PC-9 (cell line): ENCODE measurements at regions not wholly inside any gene's neighbourhood (a gene's known extent, or its start where the extent isn't known, plus 50 kb on each side); places are given as distances from the start of the nearest gene placed in this dataset.

Source experiments
- BruUV-seq: library from RNA; stranded (reverse); fragments of 400-500 nt; replicated peaks from 2 replicates; lab custom pipeline; 2021; lab: Mats Ljungman, UMichigan
- CTCF ChIA-PET: fragments of 300-600 bp; sonication (Branson Sonifier 250); formaldehyde crosslinking; loops from one replicate; lab custom pipeline; 2022; ENCODE audit warnings: antibody characterized with exemption; lab: Charles Lee
- POLR2A ChIA-PET: fragments of 300-600 bp; sonication (Branson Sonifier 250); formaldehyde crosslinking; loops from one replicate; lab custom pipeline; 2022; ENCODE audit warnings: antibody characterized with exemption; ENCODE audit not compliant: unreplicated experiment; lab: Charles Lee
- DNase-seq, 2 experiments: peaks; one replicate each; pipeline versions ENCODE4 v3.0.0 to v3.0.0-alpha.2; 2015 to 2022; ENCODE audit warnings: mixed read lengths in 1 of 2
- H2AFZ ChIP-seq: fragments of 200-600 bp; sonication (generic); 2 replicates; pipeline ENCODE4 v1.8.1; 2017; ENCODE audit warnings: antibody characterized with exemption
- H3F3A ChIP-seq: fragments of 200-600 bp; sonication (generic); 2 replicates; pipeline ENCODE4 v1.8.1; 2017; ENCODE audit warnings: antibody characterized with exemption, mild to moderate bottlenecking, low read depth; ENCODE audit not compliant: insufficient read depth
- H3K27ac ChIP-seq: fragments of 200-600 bp; sonication (generic); 2 replicates; pipeline ENCODE4 v1.6.1; 2016; ENCODE audit warnings: mixed run types
- H3K27me3 ChIP-seq: fragments of 200-600 bp; sonication (generic); 2 replicates; pipeline ENCODE4 v1.6.1; 2016; ENCODE audit warnings: low read depth, mixed run types; ENCODE audit not compliant: insufficient read depth
- H3K36me3 ChIP-seq: fragments of 200-600 bp; sonication (generic); 2 replicates; pipeline ENCODE4 v1.6.1; 2016; ENCODE audit warnings: low read depth, mixed run types
- H3K4me1 ChIP-seq: fragments of 200-600 bp; sonication (generic); replicated peaks from 2 replicates; pipeline ENCODE4 v1.6.1; 2016; ENCODE audit warnings: mixed run types; ENCODE audit not compliant: insufficient read depth
- H3K4me2 ChIP-seq: fragments of 200-600 bp; sonication (generic); 2 replicates; pipeline ENCODE4 v1.6.1; 2017; ENCODE audit warnings: mixed run types
- H3K4me3 ChIP-seq: fragments of 200-600 bp; sonication (generic); 2 replicates; pipeline ENCODE4 v1.6.1; 2016; ENCODE audit warnings: mixed run types
- H3K79me2 ChIP-seq: fragments of 200-600 bp; sonication (generic); 2 replicates; pipeline ENCODE4 v1.6.1; 2017; ENCODE audit warnings: low read depth, mixed run types
- H3K9me2 ChIP-seq: fragments of 200-600 bp; sonication (generic); 2 replicates; pipeline ENCODE4 v1.8.1; 2017; ENCODE audit warnings: mild to moderate bottlenecking; ENCODE audit not compliant: insufficient read depth
- H3K9me3 ChIP-seq: fragments of 200-600 bp; sonication (generic); 2 replicates; pipeline ENCODE4 v1.8.1; 2016; ENCODE audit warnings: low read depth; ENCODE audit not compliant: insufficient read depth
- H4K20me1 ChIP-seq: fragments of 200-600 bp; sonication (generic); 2 replicates; pipeline ENCODE4 v1.8.1; 2017; ENCODE audit not compliant: insufficient read depth
- EZH2 ChIP-seq: fragments of 200-600 bp; sonication (generic); IDR thresholded peaks from 2 replicates; pipeline ENCODE4 v1.8.0; 2017; ENCODE audit warnings: antibody characterized with exemption, low read depth
- intact Hi-C: fragments of 100-400 bp; cut with micrococcal nuclease; formaldehyde crosslinking; loops from one replicate; pipeline ENCODE4 v1.10.0; 2022; ENCODE audit not compliant: unreplicated experiment
- TF ChIP-seq, protein P1 (sequence below): fragments of 200-600 bp; sonication (generic); conservative IDR thresholded peaks from 2 replicates; pipeline ENCODE4 v1.6.1; 2017; ENCODE audit warnings: mixed run types, antibody characterized with exemption, mild to moderate bottlenecking, moderate library complexity

DNA sequence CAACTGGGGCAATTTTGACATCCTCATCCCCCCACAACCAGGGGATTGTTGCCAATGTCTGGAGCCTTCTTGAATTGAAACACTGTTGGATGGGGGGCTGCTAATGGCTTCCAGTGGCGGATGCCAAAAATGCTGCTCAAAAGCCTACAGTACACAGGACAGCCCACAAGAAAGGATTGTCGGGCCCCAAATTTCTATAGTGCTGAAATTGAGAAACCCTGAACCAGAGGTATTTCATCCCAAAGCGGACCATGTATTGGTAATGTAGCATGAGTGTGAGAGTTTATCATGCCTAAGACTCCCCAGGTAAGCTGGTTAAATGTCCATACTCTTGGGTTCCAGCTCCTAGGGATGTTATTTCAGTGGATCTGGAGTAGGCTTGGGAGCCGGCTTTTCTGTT lies 544.0 kb downstream of the BCL11B start:
- Histone ChIP-seq H3K4me1 (no peaks in the 10 kb centered on the region), H3K4me3 (no peak overlapping the region), H3K27ac (no peak overlapping the region), H3K9me2 (no peaks in the 10 kb centered on the region), H3K4me2 (no peak overlapping the region), H3K27me3 (peaks cover 5% of the 10 kb centered on the region; the same call in 1 of the 2 replicates), H3K79me2 (no peaks in the 10 kb centered on the region), H3F3A (no peaks in the 10 kb centered on the region), H2AFZ (no peak overlapping the region), H4K20me1 (no peaks in the 10 kb centered on the region), H3K9me3 (no peaks in the 10 kb centered on the region), H3K36me3 (no peaks in the 10 kb centered on the region)
- CTCF ChIA-PET = no interaction called here
- intact Hi-C loops = no loop called here
- TF ChIP-seq, protein P1, sequence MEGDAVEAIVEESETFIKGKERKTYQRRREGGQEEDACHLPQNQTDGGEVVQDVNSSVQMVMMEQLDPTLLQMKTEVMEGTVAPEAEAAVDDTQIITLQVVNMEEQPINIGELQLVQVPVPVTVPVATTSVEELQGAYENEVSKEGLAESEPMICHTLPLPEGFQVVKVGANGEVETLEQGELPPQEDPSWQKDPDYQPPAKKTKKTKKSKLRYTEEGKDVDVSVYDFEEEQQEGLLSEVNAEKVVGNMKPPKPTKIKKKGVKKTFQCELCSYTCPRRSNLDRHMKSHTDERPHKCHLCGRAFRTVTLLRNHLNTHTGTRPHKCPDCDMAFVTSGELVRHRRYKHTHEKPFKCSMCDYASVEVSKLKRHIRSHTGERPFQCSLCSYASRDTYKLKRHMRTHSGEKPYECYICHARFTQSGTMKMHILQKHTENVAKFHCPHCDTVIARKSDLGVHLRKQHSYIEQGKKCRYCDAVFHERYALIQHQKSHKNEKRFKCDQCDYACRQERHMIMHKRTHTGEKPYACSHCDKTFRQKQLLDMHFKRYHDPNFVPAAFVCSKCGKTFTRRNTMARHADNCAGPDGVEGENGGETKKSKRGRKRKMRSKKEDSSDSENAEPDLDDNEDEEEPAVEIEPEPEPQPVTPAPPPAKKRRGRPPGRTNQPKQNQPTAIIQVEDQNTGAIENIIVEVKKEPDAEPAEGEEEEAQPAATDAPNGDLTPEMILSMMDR = no peak
- TF ChIP-seq EZH2 = peak; percentile 64; the same call in 1 of the 2 replicates
- BruUV-seq = no TSS peak
- POLR2A ChIA-PET = no interaction called here
- no peak for DNase-seq

DNA sequence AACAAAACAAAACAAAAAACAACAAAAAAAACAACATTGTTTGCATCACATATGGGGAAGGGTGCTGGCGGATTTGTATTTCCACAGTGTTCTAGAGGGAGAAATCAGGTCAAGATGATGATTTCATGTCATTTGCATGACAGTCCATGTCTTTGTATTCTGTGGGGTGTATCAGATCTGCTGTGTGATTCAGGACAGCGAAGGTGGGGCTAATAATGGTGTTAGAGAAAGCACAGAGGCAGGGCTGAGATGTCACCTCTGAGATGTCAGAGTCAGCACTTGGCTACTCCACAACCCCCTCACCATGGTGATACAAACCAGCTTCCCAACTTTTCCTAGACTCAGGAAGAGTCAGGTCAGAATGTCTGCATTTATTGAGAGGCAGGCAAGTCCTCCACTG lies 543.2 kb downstream of the BCL11B start:
- H3K36me3 ChIP-seq = no peaks in the 10 kb centered on the region
- no peaks in the 10 kb centered on the region for H3K9me3 ChIP-seq
- no peaks in the 10 kb centered on the region for H4K20me1 ChIP-seq
- ChIA-PET POLR2A (no interaction called here), CTCF (no interaction called here)
- no peaks in the 10 kb centered on the region for H3K79me2 ChIP-seq
- H2AFZ ChIP-seq = no peak overlapping the region
- no peak overlapping the region for H3K4me3 ChIP-seq
- H3K27ac ChIP-seq = no peak overlapping the region
- no peak for DNase-seq
- H3K9me2 ChIP-seq = no peaks in the 10 kb centered on the region
- H3K4me2 ChIP-seq = no peak overlapping the region
- H3K27me3 ChIP-seq = peaks cover 5% of the 10 kb centered on the region; the same call in 1 of the 2 replicates
- TF ChIP-seq, protein P1 = no peak
- no peak for TF ChIP-seq EZH2
- BruUV-seq = no TSS peak
- intact Hi-C loops = no loop called here
- H3F3A ChIP-seq = no peaks in the 10 kb centered on the region
- H3K4me1 ChIP-seq = no peaks in the 10 kb centered on the region

DNA sequence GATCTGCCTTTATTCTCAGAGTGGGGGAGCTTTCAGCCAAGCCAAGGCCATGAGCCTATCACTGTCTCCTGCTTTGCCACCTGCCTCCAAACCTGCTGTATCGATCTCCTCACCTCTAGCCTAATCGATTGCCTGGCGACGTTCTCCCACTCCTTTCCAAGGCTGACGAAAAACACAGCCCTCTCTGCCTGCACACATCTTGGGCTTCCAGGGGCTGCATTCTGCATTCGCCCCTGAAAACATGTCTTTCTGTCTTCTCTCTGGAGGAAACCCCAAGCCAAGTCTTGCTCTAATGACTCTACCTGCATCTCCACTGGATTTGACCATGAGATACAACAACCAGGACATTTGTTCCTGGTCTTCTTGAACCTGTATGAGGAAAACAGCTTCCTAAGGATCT lies 540.7 kb downstream of the BCL11B start:
- Histone ChIP-seq H3K27ac (no peak overlapping the region), H3F3A (no peaks in the 10 kb centered on the region), H3K27me3 (peaks cover 5% of the 10 kb centered on the region; the same call in 1 of the 2 replicates), H2AFZ (no peak overlapping the region), H3K9me3 (no peaks in the 10 kb centered on the region), H3K9me2 (no peaks in the 10 kb centered on the region), H3K36me3 (no peaks in the 10 kb centered on the region), H3K4me3 (no peak overlapping the region), H4K20me1 (no peaks in the 10 kb centered on the region), H3K79me2 (no peaks in the 10 kb centered on the region), H3K4me1 (no peaks in the 10 kb centered on the region), H3K4me2 (no peak overlapping the region)
- BruUV-seq = no TSS peak
- intact Hi-C loops = no loop called here
- no peak for DNase-seq
- POLR2A ChIA-PET = no interaction called here
- TF ChIP-seq EZH2 = no peak
- TF ChIP-seq, protein P1 = no peak
- CTCF ChIA-PET = no interaction called here
